HG02678 (cell line): ENCODE measurements at regions not wholly inside any gene's neighbourhood (a gene's known extent, or its start where the extent isn't known, plus 50 kb on each side); places are given as distances from the start of the nearest gene placed in this dataset.

ENCODE experiments used
- ATAC-seq: cut with Tn5 transposase; IDR thresholded peaks from one replicate; pipeline ENCODE4 v1.9.1; 2021; ENCODE audit warnings: mild to moderate bottlenecking, moderate library complexity; ENCODE audit not compliant: unreplicated experiment

- no peak for ATAC-seq
Measured at GRCh38 chr11:95586155-95586554, 203.4 kb downstream of the FAM76B start.

- ATAC-seq: no peak
Measured at GRCh38 chr11:95585752-95586077, 203.9 kb downstream of the FAM76B start.

- no peak for ATAC-seq
Measured at GRCh38 chr11:95585069-95585751, 204.4 kb downstream of the FAM76B start.

GRCh38 chr11:95584589-95584988, 205.0 kb downstream of the FAM76B start:
- ATAC-seq: no peak

- no peak for ATAC-seq
Measured at GRCh38 chr11:95584180-95584579, 205.4 kb downstream of the FAM76B start.

- ATAC-seq: no peak
Measured at GRCh38 chr11:95577716-95578460, 211.7 kb downstream of the FAM76B start.

GRCh38 chr11:95576146-95576845, 213.3 kb downstream of the FAM76B start:
- ATAC-seq: no peak

- ATAC-seq: no peak
Measured at GRCh38 chr11:95575517-95575916, 214.1 kb downstream of the FAM76B start.

- no peak for ATAC-seq
Measured at GRCh38 chr11:95571718-95572260, 217.8 kb downstream of the FAM76B start.

- ATAC-seq: no peak
Measured at GRCh38 chr11:95570845-95571244, 218.7 kb downstream of the FAM76B start.

- ATAC-seq: no peak
Measured at GRCh38 chr11:95569207-95569606, 220.4 kb downstream of the FAM76B start.

- no peak for ATAC-seq
Measured at GRCh38 chr11:95568281-95568680, 221.3 kb downstream of the FAM76B start.

GRCh38 chr11:95567685-95568084, 221.9 kb downstream of the FAM76B start:
- no peak for ATAC-seq

GRCh38 chr11:95566211-95566610, 223.4 kb downstream of the FAM76B start:
- no peak for ATAC-seq

GRCh38 chr11:95565724-95566141, 223.8 kb downstream of the FAM76B start:
- no peak for ATAC-seq

- ATAC-seq: no peak
Measured at GRCh38 chr11:95563859-95564258, 225.7 kb downstream of the FAM76B start.

- ATAC-seq: no peak
Measured at GRCh38 chr11:95563173-95563572, 226.4 kb downstream of the FAM76B start.

GRCh38 chr11:95562196-95562921, 227.2 kb downstream of the FAM76B start:
- ATAC-seq: no peak

GRCh38 chr11:95559899-95560298, 229.7 kb downstream of the FAM76B start:
- ATAC-seq: no peak

- no peak for ATAC-seq
Measured at GRCh38 chr11:95557376-95557775, 232.2 kb downstream of the FAM76B start.
